ENCODE measurements at regions not wholly inside any gene's neighbourhood (a gene's known extent, or its start where the extent isn't known, plus 50 kb on each side); places are given as distances from the start of the nearest gene placed in this dataset.

DNA sequence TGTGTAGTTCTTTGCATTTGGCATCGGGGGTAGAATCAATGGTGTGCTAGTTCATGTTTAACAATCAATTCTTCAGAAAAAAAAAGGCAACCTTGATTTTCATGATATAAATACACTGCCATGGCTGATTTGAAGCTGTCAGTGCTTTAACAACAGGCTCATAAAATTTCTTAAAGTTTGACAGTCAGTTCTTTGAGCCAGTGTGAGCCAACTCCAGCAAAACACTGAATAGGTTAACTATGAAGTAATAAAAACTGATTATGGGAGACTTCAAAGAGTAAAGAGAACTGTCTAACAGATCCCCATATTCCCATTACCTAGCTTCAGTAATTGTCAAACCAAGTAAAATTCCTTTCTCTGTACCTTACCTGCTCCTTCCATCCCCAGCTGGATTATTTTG, 241.7 kb upstream of the SUCLG2 start:
- WGBS, 5 donors, result 92 to 100% (median 100%) methylated on average over 1 of the region's 1 CpG
- TF ChIP-seq POLR2A (IDR thresholded peaks at IDR 0.05) (no peak), POLR2AphosphoS5 (IDR thresholded peaks at IDR 0.05) (no peak)
- TF ChIP-seq, protein P1, sequence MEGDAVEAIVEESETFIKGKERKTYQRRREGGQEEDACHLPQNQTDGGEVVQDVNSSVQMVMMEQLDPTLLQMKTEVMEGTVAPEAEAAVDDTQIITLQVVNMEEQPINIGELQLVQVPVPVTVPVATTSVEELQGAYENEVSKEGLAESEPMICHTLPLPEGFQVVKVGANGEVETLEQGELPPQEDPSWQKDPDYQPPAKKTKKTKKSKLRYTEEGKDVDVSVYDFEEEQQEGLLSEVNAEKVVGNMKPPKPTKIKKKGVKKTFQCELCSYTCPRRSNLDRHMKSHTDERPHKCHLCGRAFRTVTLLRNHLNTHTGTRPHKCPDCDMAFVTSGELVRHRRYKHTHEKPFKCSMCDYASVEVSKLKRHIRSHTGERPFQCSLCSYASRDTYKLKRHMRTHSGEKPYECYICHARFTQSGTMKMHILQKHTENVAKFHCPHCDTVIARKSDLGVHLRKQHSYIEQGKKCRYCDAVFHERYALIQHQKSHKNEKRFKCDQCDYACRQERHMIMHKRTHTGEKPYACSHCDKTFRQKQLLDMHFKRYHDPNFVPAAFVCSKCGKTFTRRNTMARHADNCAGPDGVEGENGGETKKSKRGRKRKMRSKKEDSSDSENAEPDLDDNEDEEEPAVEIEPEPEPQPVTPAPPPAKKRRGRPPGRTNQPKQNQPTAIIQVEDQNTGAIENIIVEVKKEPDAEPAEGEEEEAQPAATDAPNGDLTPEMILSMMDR (IDR thresholded peaks at IDR 0.05 in 8 of 11, conservative IDR thresholded peaks at IDR 0.05 in 3 of 11), result no peak
- no peak for DNase-seq

GRCh38 chr3:67894510-67894909, 240.1 kb upstream of the SUCLG2 start:
- Histone ChIP-seq H3K4me3 (no peak overlapping the region), H3K4me1 (peaks cover 0 to 3% (median 0%) of the 10 kb centered on the region in 6 donors), H3K9me3 (peaks cover 0 to 25% (median 17%) of the 10 kb centered on the region in 8 donors), H3K27me3 (replicated peaks in 1 of 7) (no peaks in the 10 kb centered on the region), H3K36me3 (no peaks in the 10 kb centered on the region), H3K27ac (no peak overlapping the region)
- intact Hi-C loops (cut with DNase I; ENCODE audit: low total_unique reads), result no loop called here
- WGBS, 5 donors, result 78 to 92% (median 90%) methylated on average over 4 of the region's 4 CpGs
- TF ChIP-seq POLR2AphosphoS5 (IDR thresholded peaks at IDR 0.05) (no peak), POLR2A (IDR thresholded peaks at IDR 0.05) (no peak)
- TF ChIP-seq, protein P1 (IDR thresholded peaks at IDR 0.05 in 8 of 11, conservative IDR thresholded peaks at IDR 0.05 in 3 of 11), result no peak
- DNase-seq, result no peak

More for the DNA sequence above, 241.7 kb upstream of the SUCLG2 start:
- no peaks in the 10 kb centered on the region for H3K27me3 ChIP-seq (replicated peaks in 1 of 7)
- H3K4me1 ChIP-seq, result peaks cover 0 to 3% (median 0%) of the 10 kb centered on the region in 6 donors
- no peaks in the 10 kb centered on the region for H3K36me3 ChIP-seq
- no peak overlapping the region for H3K4me3 ChIP-seq
- intact Hi-C loops (cut with DNase I; ENCODE audit: low total_unique reads), result no loop called here
- H3K9me3 ChIP-seq, result peaks cover 0 to 9% (median 3%) of the 10 kb centered on the region in 8 donors
- no peak overlapping the region for H3K27ac ChIP-seq

- Histone ChIP-seq H3K4me3 (no peak overlapping the region), H3K27ac (no peak overlapping the region), H3K36me3 (no peaks in the 10 kb centered on the region), H3K4me1 (no peaks in the 10 kb centered on the region), H3K9me3 (peaks cover 0 to 17% (median 10%) of the 10 kb centered on the region in 8 donors), H3K27me3 (replicated peaks in 1 of 7) (no peaks in the 10 kb centered on the region)
- TF ChIP-seq POLR2AphosphoS5 (IDR thresholded peaks at IDR 0.05) (no peak), POLR2A (IDR thresholded peaks at IDR 0.05) (no peak)
- TF ChIP-seq, protein P1 (IDR thresholded peaks at IDR 0.05 in 8 of 11, conservative IDR thresholded peaks at IDR 0.05 in 3 of 11), result no peak
- WGBS, 5 donors, result 81 to 96% (median 87%) methylated on average over 1 of the region's 1 CpG
- intact Hi-C loops (cut with DNase I; ENCODE audit: low total_unique reads), result no loop called here
- no peak for DNase-seq
Observed at GRCh38 chr3:67884345-67884744, 229.9 kb upstream of the SUCLG2 start.

DNA sequence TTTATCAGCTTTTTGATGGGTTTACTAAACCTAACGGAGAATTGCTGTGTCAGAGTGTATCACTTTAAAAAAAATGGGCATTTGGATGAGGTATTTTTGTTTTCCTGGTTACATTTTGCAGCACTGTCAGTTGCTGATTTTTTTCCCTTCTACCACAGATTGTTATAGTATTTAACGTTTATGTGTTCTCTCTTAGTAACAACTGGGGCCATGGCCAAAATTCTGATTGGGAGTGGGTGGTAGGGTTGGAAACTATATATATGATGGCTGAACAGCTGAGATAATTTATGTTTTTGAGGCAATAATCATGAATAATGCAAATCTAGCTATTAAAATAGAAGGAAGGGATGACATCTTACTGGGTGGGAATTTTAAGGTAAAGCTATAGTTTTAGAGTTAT, 229.4 kb upstream of the SUCLG2 start:
- peaks cover 0 to 11% (median 4%) of the 10 kb centered on the region in 8 donors for H3K9me3 ChIP-seq
- TF ChIP-seq POLR2A (IDR thresholded peaks at IDR 0.05) (no peak), POLR2AphosphoS5 (IDR thresholded peaks at IDR 0.05) (no peak)
- TF ChIP-seq, protein P1 (IDR thresholded peaks at IDR 0.05 in 8 of 11, conservative IDR thresholded peaks at IDR 0.05 in 3 of 11), result no peak
- WGBS, 5 donors, result 77 to 89% (median 82%) methylated on average over 2 of the region's 2 CpGs
- no peaks in the 10 kb centered on the region for H3K36me3 ChIP-seq
- no peak overlapping the region for H3K27ac ChIP-seq
- H3K4me3 ChIP-seq, result no peak overlapping the region
- DNase-seq, result no peak
- intact Hi-C loops (cut with DNase I; ENCODE audit: low total_unique reads), result no loop called here
- no peaks in the 10 kb centered on the region for H3K27me3 ChIP-seq (replicated peaks in 1 of 7)
- no peaks in the 10 kb centered on the region for H3K4me1 ChIP-seq
